Epidermal melanocyte (primary cell): ENCODE measurements at regions not wholly inside any gene's neighbourhood (a gene's known extent, or its start where the extent isn't known, plus 50 kb on each side); places are given as distances from the start of the nearest gene placed in this dataset.
"Not testable (repeated sequence)": the region's sequence is repeated elsewhere in the genome, so short reads cannot be mapped to it uniquely, and the experiment has no call there.

Experiments
- DNase-seq: peaks from one replicate; pipeline ENCODE4 v3.0.0; 2011; ENCODE audit warnings: low spot score; ENCODE audit not compliant: insufficient read length

GRCh38 chr4:38378478-38378877, 285.5 kb upstream of the KLF3 start:
- no peak for DNase-seq

GRCh38 chr4:38381788-38382187, 282.2 kb upstream of the KLF3 start:
- DNase-seq: no peak

DNA sequence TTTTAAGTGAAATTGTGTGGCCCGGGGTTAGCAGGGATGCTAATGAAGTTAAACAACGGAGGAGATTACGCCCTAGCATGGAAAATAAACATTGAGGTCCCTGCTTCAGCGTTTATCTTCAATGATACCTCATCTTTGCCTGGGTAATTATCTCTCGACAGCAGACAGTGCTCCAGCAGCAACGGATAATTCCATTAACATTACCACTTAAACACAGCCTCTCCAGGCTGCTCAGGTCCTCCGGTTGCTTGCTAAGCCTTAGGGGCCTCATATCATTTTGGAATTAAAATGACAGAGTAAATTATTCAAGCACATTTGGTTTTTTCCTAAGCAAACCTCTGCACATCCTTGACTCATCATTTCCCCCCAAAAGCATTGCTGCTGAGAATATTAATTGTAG, 281.5 kb upstream of the KLF3 start:
- no peak for DNase-seq

- no peak for DNase-seq
Observed at GRCh38 chr4:38383646-38384121, 280.3 kb upstream of the KLF3 start.

GRCh38 chr4:38385093-38386004, 278.6 kb upstream of the KLF3 start:
- DNase-seq: no peak

DNA sequence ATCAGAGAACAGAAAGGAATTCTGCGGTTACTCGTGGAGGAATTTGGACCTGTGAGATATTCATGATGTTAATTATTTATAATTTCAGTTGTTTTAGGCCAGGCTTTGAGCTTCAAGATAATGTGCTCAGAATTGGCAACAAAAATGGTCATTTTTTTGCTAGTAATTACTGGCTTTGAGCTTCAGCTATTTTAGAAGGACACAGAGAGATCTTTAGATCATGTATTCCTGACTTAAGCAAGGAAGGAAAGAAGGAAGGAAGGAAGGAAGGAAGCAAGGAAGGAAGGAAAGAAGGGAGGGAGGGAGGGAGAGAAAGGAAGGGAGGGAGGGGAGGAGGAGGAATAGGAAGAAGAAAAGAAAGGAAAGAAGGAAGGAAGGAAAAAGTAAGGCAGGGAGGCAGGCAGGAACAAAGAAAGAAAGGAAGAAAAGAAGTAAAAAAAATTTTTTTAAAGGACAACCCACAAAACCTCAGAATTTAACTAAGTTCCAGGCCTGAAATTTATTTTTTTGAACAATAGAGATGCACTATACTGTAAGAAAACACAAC, 277.9 kb upstream of the KLF3 start:
- DNase-seq: no peak

- no peak for DNase-seq
Observed at GRCh38 chr4:38386654-38387188, 277.3 kb upstream of the KLF3 start.

GRCh38 chr4:38387348-38387747, 276.7 kb upstream of the KLF3 start:
- DNase-seq: no peak

- no peak for DNase-seq
Observed at GRCh38 chr4:38387819-38388218, 276.2 kb upstream of the KLF3 start.

GRCh38 chr4:38388907-38389306, 275.1 kb upstream of the KLF3 start:
- not testable (repeated sequence) for DNase-seq

- DNase-seq: no peak
Observed at GRCh38 chr4:38390969-38391545, 272.9 kb upstream of the KLF3 start.

DNA sequence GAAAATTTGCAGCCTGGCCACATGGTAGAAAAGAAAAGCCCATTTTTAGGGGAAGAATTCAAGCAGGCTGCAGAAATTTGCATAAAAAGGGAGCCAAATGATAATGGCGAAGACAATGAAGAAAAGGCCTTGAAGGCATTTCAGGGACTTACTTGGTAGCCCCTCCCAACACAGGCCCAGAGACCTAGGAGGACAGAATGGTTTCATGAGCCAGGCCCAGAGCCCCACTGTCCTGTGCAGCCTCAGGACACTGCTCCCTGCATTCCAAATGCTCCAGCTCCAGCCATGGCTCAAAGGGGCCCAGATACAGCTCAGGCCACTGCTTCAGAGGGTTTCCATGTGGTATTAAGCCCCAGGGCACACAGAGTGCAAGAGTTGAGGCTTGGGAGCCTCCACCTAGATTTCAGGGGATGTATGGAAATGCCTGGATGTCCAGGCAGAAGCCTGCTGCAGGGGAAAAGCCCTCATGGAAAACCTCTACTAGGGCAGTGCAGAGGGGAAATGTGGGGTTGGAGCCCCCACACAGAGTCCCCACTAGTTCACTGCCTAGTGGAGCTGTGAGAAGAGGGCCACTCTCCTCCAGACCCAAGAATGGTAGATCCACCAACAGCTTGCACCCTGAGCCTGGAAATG, 271.7 kb upstream of the KLF3 start:
- DNase-seq: no peak

- DNase-seq: no peak
Observed at GRCh38 chr4:38396091-38396490, 267.9 kb upstream of the KLF3 start.

GRCh38 chr4:38396845-38397547, 267.0 kb upstream of the KLF3 start:
- no peak for DNase-seq

DNA sequence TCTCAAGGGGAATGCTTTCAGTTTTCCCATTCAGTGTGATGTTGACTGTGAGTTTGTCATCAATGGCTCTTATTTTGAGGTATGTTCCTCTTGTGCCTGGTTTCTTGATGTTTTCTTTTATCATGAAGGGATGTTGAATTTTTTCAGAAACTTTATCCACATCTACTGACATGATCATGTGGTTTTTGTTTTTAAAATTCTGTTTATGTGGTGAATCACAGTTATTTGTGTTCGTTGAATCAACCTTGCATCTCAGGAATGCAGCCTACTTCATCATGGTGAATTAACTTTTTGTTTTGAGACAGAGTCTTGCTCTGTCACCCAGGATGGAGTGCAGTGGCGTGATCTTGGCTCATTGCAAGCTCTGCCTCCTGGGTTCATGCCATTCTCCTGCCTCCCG, 263.1 kb upstream of the KLF3 start:
- DNase-seq: no peak

- no peak for DNase-seq
Observed at GRCh38 chr4:38406243-38406642, 257.8 kb upstream of the KLF3 start.

DNA sequence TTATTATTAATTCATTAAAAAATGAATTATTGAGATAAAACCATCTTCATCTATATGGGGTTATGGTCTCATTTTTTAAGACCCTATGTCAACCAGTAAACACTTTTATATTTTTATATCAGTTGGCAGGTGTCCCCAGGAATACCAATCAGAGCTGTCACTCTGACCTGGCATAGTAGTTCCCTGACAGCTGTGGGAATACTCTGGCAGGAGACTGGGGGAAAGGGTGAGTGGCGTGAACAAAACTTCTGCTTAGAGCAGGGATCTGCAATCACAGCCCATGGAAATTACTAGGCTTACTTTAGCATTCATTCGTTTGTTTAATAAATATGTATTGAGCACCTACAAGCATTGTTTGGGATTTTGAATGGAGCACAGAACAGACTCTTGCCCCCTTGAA, 254.1 kb upstream of the KLF3 start:
- DNase-seq: no peak

GRCh38 chr4:38411092-38411491, 252.9 kb upstream of the KLF3 start:
- DNase-seq: no peak

DNA sequence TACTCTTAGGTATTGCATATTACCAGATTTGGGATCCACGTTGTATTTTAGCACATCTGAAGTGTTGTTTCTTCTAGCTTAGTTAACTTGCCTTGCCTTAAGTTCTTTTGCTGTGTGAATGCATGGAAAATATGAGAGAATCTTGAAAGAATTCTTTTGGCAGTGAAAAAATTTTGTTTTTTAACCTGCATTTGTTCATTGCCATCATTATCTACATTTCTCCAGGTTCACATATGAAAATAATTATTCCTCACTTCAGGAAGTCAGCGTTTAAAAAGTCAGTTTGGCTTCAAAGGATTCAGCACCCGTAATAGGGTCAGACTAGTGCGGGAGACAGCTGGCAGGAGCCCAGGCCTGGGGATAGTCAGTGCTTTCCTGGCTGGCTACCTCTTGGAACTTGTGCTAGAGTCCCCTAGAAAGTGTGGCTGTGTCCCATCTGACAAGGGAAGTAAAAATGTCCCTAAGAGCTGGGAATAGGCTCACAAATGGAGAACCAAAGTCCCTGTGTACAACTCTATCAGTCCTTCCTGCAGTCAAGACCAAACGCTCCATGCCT, 251.9 kb upstream of the KLF3 start:
- no peak for DNase-seq

- no peak for DNase-seq
Observed at GRCh38 chr4:38413524-38414341, 250.3 kb upstream of the KLF3 start.
